Right forelimb (tissue), 1 donor: ENCODE measurements at regions not wholly inside any gene's neighbourhood (a gene's known extent, or its start where the extent isn't known, plus 50 kb on each side); places are given as distances from the start of the nearest gene placed in this dataset.

Experiments used
- DNase-seq: peaks from one replicate; pipeline ENCODE4 v3.0.0-alpha.2; 2018

GRCh38 chr5:34488984-34489383 lies 167.1 kb upstream of the RAI14 start:
- DNase-seq = no peak

DNA sequence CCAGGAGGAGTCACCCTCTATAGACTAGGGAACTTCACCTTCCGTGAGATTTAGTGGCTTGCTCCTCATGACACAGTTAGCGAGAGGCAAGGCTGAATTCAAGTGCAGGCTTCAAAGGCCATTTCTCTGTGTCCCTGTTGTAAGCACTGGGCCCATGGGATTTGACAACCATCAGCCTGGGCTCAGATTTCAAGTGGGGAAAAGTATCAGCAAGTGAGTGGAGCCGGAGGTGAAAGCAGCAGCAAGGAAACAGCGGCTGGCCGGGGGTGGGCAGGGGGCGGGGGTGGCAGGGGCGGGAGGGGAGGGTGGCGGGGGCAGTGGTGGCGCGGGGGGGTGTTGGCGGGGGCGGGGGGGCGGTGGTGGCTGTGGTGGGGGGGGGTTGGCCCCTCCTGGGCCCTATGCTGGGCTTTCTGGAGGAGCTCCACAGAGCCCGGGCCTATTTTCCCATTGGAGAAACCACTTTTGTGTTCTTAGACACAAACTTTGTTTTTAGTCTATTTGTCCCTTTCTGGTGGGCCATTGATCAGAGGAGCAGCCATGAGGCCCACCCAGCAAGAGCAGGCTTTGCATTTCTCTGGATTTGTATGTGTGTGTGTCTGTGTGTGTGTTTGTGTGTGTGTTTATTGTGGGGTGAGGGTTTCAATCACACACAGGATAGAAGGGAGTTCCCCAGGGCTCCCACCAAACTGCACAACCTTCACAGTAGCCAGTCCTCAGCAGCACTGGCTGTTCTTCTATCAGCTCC lies 165.4 kb upstream of the RAI14 start:
- DNase-seq = no peak

DNA sequence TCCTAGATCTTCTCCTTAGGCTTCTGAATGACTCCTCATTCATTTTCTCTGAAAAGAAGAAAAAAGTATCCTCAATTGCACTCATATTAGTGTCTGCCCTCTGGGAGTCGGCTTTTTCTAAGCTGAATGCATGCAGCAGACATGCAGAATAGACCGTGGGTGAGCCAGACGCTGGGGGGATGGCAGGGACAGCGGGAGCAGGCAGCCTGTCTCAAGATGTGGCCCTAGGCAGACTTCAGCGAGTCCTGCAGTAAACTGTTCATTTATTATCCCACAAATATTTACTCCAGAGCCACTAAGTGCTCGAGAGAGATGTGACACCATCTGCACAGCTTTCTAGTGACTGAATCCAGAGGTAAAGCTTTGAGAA lies 164.9 kb upstream of the RAI14 start:
- peak; percentile 36 for DNase-seq

GRCh38 chr5:34494111-34494755 lies 161.9 kb upstream of the RAI14 start:
- no peak for DNase-seq

DNA sequence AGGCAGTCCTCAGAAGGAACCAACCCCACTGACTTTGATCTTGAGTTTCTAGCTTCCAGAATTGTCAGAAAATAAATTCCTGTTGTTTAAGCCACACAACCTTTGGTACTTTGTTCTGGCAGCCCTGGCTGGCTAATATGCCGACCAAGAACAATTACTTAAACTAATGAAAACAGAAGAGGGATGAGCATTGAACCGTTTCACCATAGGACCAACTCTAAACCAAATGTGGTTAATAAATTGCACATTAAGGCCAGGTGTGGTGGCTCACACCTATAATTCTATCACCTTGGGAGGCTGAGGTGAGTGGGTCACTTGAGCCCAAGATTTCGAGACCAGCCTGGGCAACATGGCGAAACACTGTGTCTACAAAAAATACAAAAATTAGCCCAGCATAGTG lies 160.9 kb upstream of the RAI14 start:
- DNase-seq = no peak

- no peak for DNase-seq
Observed at GRCh38 chr5:34496260-34496691, 159.9 kb upstream of the RAI14 start.

GRCh38 chr5:34496701-34497469 lies 159.2 kb upstream of the RAI14 start:
- DNase-seq = peak; percentile 87

DNA sequence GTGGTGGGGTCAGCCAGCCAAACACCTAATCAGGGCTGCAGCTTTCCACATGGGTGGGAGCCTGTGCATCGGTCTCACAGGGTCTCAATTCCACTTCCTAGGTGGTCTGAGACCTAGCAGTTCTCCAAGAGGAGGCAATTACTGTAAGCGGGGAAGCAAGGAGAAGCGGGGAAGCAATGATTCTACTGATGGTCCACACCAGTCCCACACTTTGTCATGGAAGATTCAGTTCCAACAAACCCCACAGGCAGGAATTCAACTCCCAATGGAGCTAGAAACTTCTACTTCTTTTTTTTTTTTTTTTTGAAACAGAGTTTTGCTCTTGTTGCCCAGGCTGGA lies 158.7 kb upstream of the RAI14 start:
- DNase-seq = no peak

- no peak for DNase-seq
Observed at GRCh38 chr5:34498572-34498971, 157.6 kb upstream of the RAI14 start.

DNA sequence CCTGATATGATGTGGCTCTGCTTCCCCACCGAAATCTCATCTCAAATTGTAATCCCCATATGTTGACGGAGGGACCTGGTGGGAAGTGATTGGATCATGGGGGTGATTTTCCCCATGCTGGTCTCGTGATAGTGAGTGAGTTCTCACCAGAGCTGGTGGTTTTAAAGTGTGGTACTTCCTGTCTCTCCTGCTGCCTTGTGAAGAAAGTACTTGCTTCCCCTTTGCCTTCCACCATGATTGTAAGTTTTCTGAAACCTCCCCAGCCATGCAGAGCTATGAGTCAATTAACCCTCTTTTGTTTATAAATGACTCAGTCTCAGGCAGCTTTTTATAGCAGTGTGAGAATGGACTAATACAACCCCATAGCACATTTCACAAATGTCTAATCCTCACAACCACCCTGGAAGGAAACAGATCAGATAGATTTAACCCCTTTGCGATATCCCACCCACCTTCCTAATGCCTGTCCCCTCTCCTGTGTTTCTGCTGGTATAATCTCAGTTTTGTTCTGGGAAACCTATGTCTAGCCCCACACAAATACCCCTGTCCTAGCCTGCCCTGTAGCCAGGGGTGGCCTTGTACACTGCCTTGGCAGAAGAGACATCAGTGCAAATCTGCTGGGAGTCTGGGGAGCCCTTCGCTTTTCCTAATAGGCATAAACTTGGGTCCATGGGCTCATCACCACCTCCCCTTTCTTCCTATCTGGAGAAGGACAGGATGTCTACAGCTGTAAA lies 157.0 kb upstream of the RAI14 start:
- no peak for DNase-seq

GRCh38 chr5:34500236-34500847 lies 155.8 kb upstream of the RAI14 start:
- DNase-seq = no peak

GRCh38 chr5:34501016-34501415 lies 155.1 kb upstream of the RAI14 start:
- no peak for DNase-seq

DNA sequence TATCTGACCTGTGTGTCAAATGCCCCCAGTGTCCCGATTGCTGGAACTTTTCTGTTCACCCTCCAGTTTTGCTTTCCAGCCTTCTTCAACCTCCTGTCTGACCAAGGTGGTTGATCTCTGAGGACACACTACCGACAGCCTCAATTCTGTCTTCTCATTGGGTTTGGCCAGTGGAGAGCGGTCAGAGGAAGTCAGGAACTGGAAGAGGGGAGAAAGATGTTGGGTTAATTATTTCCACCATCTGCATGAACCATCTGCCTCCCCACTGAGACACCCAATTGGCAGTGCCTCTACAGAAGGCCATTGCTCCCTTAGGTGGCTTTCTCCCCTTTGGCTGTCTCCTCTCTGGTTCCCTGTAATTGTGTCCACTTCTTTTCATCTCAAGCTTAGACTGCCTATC lies 154.3 kb upstream of the RAI14 start:
- DNase-seq = no peak

- no peak for DNase-seq
Observed at GRCh38 chr5:34502581-34502980, 153.5 kb upstream of the RAI14 start.

DNA sequence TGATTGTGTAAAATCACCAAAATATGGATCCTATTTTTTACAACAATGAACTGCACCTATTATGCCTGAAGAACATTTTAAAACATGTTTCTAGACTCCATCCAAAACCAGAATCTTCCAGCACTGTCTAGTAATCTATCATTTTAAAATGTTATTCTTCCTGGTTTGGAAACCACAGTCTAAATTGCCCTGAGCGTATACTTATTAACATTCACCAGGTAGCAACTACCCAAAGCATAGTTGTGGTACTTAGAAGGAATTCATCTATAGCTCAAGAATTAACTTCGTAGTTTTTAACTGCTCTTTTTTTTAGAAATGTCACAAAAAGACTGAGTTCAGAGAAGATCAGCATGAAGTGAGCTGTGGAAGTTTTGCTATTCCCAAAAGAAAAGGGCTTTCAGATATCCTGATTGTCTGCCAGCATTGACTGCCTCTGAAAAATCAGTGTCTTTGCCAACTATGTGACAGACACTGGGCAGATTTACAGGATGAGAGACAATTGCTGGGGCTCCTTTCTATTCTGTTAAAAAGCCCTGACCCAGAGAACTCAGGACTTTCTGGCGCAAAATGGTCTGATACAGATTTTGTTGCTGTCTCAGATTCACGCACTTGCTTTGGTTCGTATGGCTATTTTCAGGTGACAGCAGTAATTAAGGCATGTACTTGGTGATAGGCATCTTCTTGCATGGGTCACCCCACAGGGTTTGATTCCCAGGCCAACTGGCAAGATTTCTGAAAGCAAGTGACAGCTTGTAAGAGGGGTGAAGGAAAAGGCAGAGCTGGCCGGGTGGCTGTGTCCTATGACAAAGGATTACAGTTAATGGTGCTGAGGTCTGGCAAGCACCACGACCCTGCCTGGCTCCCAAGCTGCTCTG lies 152.5 kb upstream of the RAI14 start:
- DNase-seq = no peak

DNA sequence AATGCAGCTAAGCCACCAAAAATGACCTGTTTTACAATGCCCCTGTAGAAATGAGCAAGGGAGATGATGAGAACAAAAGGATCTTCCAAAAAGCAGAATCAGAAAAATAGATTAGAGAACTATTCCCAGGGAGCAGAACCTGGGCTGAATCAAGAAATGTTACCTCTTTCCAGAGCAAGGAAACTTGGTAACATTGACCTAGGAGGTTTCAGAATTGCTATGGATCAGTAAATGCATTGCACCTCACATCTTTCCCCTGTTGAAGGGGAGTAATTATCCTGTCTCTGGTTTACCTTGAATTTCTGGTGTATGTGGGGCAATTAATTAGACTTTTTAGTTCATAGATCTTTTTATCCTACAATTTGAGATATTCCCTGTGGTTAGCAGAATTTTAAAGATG lies 151.2 kb upstream of the RAI14 start:
- no peak for DNase-seq

GRCh38 chr5:34505731-34506130 lies 150.4 kb upstream of the RAI14 start:
- DNase-seq = no peak

DNA sequence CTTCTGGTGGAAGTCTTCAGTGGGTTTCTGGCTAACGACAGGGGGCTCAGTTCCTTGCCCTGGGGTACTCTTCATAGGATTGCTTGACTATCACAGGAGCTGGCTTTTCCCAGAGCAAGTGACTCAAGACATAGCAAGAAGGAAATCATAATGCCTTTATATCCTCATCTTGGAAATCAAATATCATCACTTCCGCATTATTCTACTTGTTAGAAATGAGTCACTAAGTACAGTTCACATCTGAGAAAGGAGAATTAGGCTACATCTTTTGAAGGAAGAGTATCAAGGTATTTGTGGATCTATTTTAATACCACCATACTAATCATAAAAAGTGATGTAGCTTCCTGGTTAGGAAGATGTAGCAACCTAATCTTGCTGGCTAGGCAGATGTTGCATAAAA lies 148.2 kb upstream of the RAI14 start:
- DNase-seq = no peak

- no peak for DNase-seq
Observed at GRCh38 chr5:34509392-34509791, 146.7 kb upstream of the RAI14 start.

DNA sequence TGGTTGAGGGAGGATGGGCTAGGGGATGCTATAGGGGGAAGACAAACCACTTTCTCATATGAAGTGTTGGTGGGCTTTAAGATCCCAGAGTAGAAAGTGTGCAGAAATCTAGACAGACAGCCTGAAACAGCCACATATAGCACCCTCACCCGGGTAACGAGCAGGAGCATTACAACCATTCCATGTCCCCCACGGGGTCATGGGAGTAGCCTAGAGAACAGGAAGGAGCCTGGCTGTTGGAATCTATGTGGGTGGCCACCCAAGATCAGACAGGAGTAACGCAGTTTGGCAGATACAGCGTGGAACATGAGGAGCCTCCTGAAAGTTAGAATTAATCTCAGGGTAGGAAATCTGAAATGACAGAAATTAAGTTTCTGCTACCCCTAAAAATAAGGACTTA lies 146.1 kb upstream of the RAI14 start:
- no peak for DNase-seq

- DNase-seq = no peak
Observed at GRCh38 chr5:34511063-34511462, 145.1 kb upstream of the RAI14 start.

DNA sequence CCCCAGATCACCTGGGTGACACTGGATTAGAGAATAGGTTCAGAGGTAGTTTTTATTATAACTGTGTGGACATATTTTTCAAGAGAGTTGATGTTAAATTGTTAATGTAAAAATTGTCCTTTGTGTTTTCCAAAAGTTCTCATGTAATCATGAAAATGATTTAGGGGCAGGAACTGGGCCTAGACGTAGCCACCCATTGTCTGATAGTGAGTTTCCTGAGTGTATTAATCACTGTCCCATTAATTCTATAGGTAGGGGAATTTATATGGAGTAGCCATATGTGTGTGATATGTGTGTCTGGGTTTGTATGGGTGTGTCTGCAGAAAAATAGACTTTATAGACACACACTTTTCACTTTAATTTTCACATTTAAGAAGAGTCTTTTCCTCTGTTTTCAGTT lies 144.6 kb upstream of the RAI14 start:
- DNase-seq = no peak
